GM10266 (cell line): ENCODE measurements at regions not wholly inside any gene's neighbourhood (a gene's known extent, or its start where the extent isn't known, plus 50 kb on each side); places are given as distances from the start of the nearest gene placed in this dataset.
"Not testable (repeated sequence)": the region's sequence is repeated elsewhere in the genome, so short reads cannot be mapped to it uniquely, and the experiment has no call there.

Experiments
- DNase-seq: peaks from one replicate; pipeline ENCODE4 v3.0.0; 2012; ENCODE audit errors: extremely low spot score
- CTCF ChIP-seq: IDR thresholded peaks from 2 replicates; pipeline ENCODE4 v1.5.1; 2012; ENCODE audit warnings: mild to moderate bottlenecking, low read depth; ENCODE audit not compliant: control insufficient read depth, insufficient read depth; ENCODE audit errors: missing control alignments

- peak; percentile 69 for DNase-seq
- TF ChIP-seq CTCF = peak; percentile 89
Observed at GRCh38 chr11:71638801-71639519, 56.3 kb upstream of the KRTAP5-11 start.

GRCh38 chr11:71639520-71639849, 56.8 kb upstream of the KRTAP5-11 start:
- DNase-seq = not testable (repeated sequence)

GRCh38 chr11:71639916-71640315, 57.2 kb upstream of the KRTAP5-11 start:
- DNase-seq = not testable (repeated sequence)

- DNase-seq = not testable (repeated sequence)
Observed at GRCh38 chr11:71647078-71647477, 64.4 kb upstream of the KRTAP5-11 start.

- DNase-seq = not testable (repeated sequence)
Observed at GRCh38 chr11:71652998-71653397, 70.3 kb upstream of the KRTAP5-11 start.

GRCh38 chr11:71654423-71654822, 71.7 kb upstream of the KRTAP5-11 start:
- not testable (repeated sequence) for DNase-seq

GRCh38 chr11:71655041-71655440, 72.4 kb upstream of the KRTAP5-11 start:
- DNase-seq = not testable (repeated sequence)

- DNase-seq = not testable (repeated sequence)
Observed at GRCh38 chr11:71656513-71656912, 73.8 kb upstream of the KRTAP5-11 start.

- not testable (repeated sequence) for DNase-seq
Observed at GRCh38 chr11:71664941-71665340, 82.3 kb upstream of the KRTAP5-11 start.

- DNase-seq = not testable (repeated sequence)
Observed at GRCh38 chr11:71698110-71698509, 115.4 kb upstream of the KRTAP5-11 start.

- peak; percentile 6 for DNase-seq
Observed at GRCh38 chr11:71698961-71699360, 116.3 kb upstream of the KRTAP5-11 start.

GRCh38 chr11:71701435-71702291, 119.0 kb upstream of the KRTAP5-11 start:
- DNase-seq = not testable (repeated sequence)

GRCh38 chr11:71705086-71705737, 122.5 kb upstream of the KRTAP5-11 start:
- not testable (repeated sequence) for DNase-seq

- not testable (repeated sequence) for DNase-seq
Observed at GRCh38 chr11:71705738-71706432, 123.2 kb upstream of the KRTAP5-11 start.

GRCh38 chr11:71707083-71707482, 124.4 kb upstream of the KRTAP5-11 start:
- DNase-seq = not testable (repeated sequence)

GRCh38 chr11:71709541-71709940, 123.5 kb upstream of the DEFB108B start:
- DNase-seq = not testable (repeated sequence)

- not testable (repeated sequence) for DNase-seq
Observed at GRCh38 chr11:71710171-71710671, 122.8 kb upstream of the DEFB108B start.

GRCh38 chr11:71710701-71711385, 122.2 kb upstream of the DEFB108B start:
- not testable (repeated sequence) for DNase-seq

- DNase-seq = not testable (repeated sequence)
Observed at GRCh38 chr11:71712350-71712749, 120.7 kb upstream of the DEFB108B start.
